NCI-H510A (cell line): ENCODE measurements at regions not wholly inside any gene's neighbourhood (a gene's known extent, or its start where the extent isn't known, plus 50 kb on each side); places are given as distances from the start of the nearest gene placed in this dataset.

Experiments
- DNase-seq: peaks from one replicate; lab custom pipeline; 2025; lab: John Stamatoyannopoulos, UW

GRCh38 chr16:35506018-35506897 lies 2046.8 kb downstream of the TP53TG3F start:
- peak; percentile 86 for DNase-seq

GRCh38 chr16:35506898-35507194 lies 2047.4 kb downstream of the TP53TG3F start:
- peak; percentile 22 for DNase-seq

GRCh38 chr16:35510701-35511100 lies 2051.3 kb downstream of the TP53TG3F start:
- no peak for DNase-seq

- no peak for DNase-seq
These were observed 2057.1 kb downstream of the TP53TG3F start for GRCh38 chr16:35516551-35516950.

GRCh38 chr16:35516971-35517370 lies 2057.6 kb downstream of the TP53TG3F start:
- DNase-seq, result no peak

- DNase-seq, result no peak
These were observed 2064.6 kb downstream of the TP53TG3F start for GRCh38 chr16:35523991-35524390.

GRCh38 chr16:35525979-35526590 lies 2066.7 kb downstream of the TP53TG3F start:
- peak; percentile 54 for DNase-seq

GRCh38 chr16:35532576-35532975 lies 2073.2 kb downstream of the TP53TG3F start:
- DNase-seq, result no peak

- DNase-seq, result no peak
These were observed 2074.3 kb downstream of the TP53TG3F start for GRCh38 chr16:35533683-35534082.

GRCh38 chr16:35543486-35543885 lies 2084.1 kb downstream of the TP53TG3F start:
- DNase-seq, result no peak

- DNase-seq, result peak; percentile 31
These were observed 2093.4 kb downstream of the TP53TG3F start for GRCh38 chr16:35552763-35553162.

GRCh38 chr16:35557731-35558130 lies 2098.3 kb downstream of the TP53TG3F start:
- DNase-seq, result no peak

- no peak for DNase-seq
These were observed 2100.7 kb downstream of the TP53TG3F start for GRCh38 chr16:35559911-35560636.

GRCh38 chr16:35560637-35560984 lies 2101.2 kb downstream of the TP53TG3F start:
- no peak for DNase-seq

- DNase-seq, result no peak
These were observed 2101.9 kb downstream of the TP53TG3F start for GRCh38 chr16:35561346-35561745.

- DNase-seq, result no peak
These were observed 2103.1 kb downstream of the TP53TG3F start for GRCh38 chr16:35562471-35562870.

- DNase-seq, result no peak
These were observed 2103.5 kb downstream of the TP53TG3F start for GRCh38 chr16:35562919-35563318.

GRCh38 chr16:35564148-35564547 lies 2104.7 kb downstream of the TP53TG3F start:
- no peak for DNase-seq

- DNase-seq, result no peak
These were observed 2105.5 kb downstream of the TP53TG3F start for GRCh38 chr16:35564889-35565288.

GRCh38 chr16:35565626-35566025 lies 2106.2 kb downstream of the TP53TG3F start:
- no peak for DNase-seq

- DNase-seq, result no peak
These were observed 2110.0 kb downstream of the TP53TG3F start for GRCh38 chr16:35569413-35569812.

- no peak for DNase-seq
These were observed 2111.5 kb downstream of the TP53TG3F start for GRCh38 chr16:35570946-35571345.

GRCh38 chr16:35572186-35572585 lies 2112.8 kb downstream of the TP53TG3F start:
- DNase-seq, result no peak
